ENCODE measurements at regions not wholly inside any gene's neighbourhood (a gene's known extent, or its start where the extent isn't known, plus 50 kb on each side); places are given as distances from the start of the nearest gene placed in this dataset.

- H3K9me3 ChIP-seq (ENCODE audit: low read length): no peaks in the 10 kb centered on the region
- FAIRE-seq (no peak), DNase-seq (ENCODE audit: low spot score) (no peak), ATAC-seq (no peak)
- CTCF ChIA-PET (ENCODE audit: low intra/inter-chr PET ratio, low total read pairs): no interaction called here
- in situ Hi-C loops (cut with HindIII; ENCODE audit: extremely low pct_ligation_motif_present, low pct_unique_long_range_greater_than_20kb) (no loop called here), intact Hi-C loops (cut with micrococcal nuclease; ENCODE audit: unreplicated experiment) (no loop called here)
- H3K4me2 ChIP-seq (ENCODE audit: low read depth, low read length): no peak overlapping the region
- no peaks in the 10 kb centered on the region for H3K79me2 ChIP-seq (ENCODE audit: insufficient read depth, low read length)
- POLR2A ChIA-PET: no interaction called here
- H3K4me1 ChIP-seq (ENCODE audit: insufficient read depth, low read length): no peaks in the 10 kb centered on the region
- BruUV-seq (replicated peaks): no TSS peak
- H3K4me3 ChIP-seq (replicated peaks in 1 of 3; ENCODE audit: insufficient read depth in 1 of 3, low read depth in 2 of 3, low read length in 3 of 3): no peak overlapping the region
- WGBS (ENCODE audit: low lambda C conversion rate): 9% methylated on average over 10 of the region's 10 CpGs
- H3K27ac ChIP-seq (ENCODE audit: extremely low read length, insufficient read depth, low read length): no peak overlapping the region
- H2AFZ ChIP-seq (ENCODE audit: low read length): no peak overlapping the region
- no peaks in the 10 kb centered on the region for H4K20me1 ChIP-seq (ENCODE audit: insufficient read depth, low read length)
- H3K36me3 ChIP-seq (replicated peaks in 1 of 2; ENCODE audit: control insufficient read depth in 1 of 2, insufficient read depth in 2 of 2, low read length in 2 of 2): no peaks in the 10 kb centered on the region
- H3K27me3 ChIP-seq (ENCODE audit: control insufficient read depth in 1 of 2, insufficient read depth in 2 of 2, low read length in 2 of 2): peaks cover 6 to 20% of the 10 kb centered on the region in 2 experiments; a peak in 4 of 5 replicates
- no peak overlapping the region for H3K9ac ChIP-seq (ENCODE audit: insufficient read depth, low read depth, low read length)
- TF ChIP-seq FOXP1 (IDR thresholded peaks at IDR 0.05): no peak
- no peak for TF ChIP-seq FOXP1 (CRISPR knock-in tag; IDR thresholded peaks at IDR 0.05)
- TF ChIP-seq JUNB (CRISPR knock-in tag; IDR thresholded peaks at IDR 0.05; ENCODE audit: borderline replicate concordance): no peak
- TF ChIP-seq, protein P1, sequence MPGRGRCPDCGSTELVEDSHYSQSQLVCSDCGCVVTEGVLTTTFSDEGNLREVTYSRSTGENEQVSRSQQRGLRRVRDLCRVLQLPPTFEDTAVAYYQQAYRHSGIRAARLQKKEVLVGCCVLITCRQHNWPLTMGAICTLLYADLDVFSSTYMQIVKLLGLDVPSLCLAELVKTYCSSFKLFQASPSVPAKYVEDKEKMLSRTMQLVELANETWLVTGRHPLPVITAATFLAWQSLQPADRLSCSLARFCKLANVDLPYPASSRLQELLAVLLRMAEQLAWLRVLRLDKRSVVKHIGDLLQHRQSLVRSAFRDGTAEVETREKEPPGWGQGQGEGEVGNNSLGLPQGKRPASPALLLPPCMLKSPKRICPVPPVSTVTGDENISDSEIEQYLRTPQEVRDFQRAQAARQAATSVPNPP (CRISPR knock-in tag; IDR thresholded peaks at IDR 0.05): no peak
- no peak for TF ChIP-seq HOXA3 (CRISPR knock-in tag; IDR thresholded peaks at IDR 0.05)
- TF ChIP-seq SYNCRIP (IDR thresholded peaks at IDR 0.05; ENCODE audit: insufficient read depth, low read depth, low read length): no peak
Measured at GRCh38 chr11:45560155-45560912, 105.1 kb downstream of the CHST1 start.
